ENCODE measurements at regions not wholly inside any gene's neighbourhood (a gene's known extent, or its start where the extent isn't known, plus 50 kb on each side); places are given as distances from the start of the nearest gene placed in this dataset.

GRCh38 chr13:106032441-106032840, 503.0 kb downstream of the EFNB2 start:
- Mint-ChIP-seq H3K36me3 (ENCODE audit: low read depth) (no peaks in the 10 kb centered on the region), H3K27me3 (ENCODE audit: low read depth) (peaks cover 4% of the 10 kb centered on the region)

DNA sequence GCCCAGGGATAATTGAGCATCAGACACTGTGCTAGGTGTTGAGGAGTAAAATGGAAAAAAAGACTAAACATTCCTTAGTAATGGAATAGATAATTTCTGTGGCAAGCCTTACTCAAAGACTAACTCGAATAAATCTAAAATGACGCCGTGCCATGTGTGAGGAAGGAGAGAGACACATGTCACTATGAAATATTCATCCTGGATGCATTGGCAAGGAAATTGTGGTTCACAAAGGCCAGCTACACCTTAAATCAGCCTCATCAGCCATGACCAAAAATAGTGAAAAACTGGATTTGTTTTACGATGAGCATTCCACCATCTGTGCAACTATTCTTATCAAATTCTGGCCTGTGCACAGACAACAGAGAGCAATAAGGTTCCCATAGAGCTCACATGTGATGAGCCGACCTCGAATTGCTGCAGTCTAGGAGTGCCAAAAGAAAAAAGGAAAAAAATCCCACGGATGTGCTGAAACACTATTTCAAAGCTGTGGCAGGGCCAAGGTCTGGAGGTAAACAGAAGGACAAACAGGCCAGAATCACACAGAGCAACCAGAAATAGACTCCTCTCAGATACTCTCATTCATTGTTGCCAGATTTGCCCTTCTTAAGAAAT, 505.7 kb downstream of the EFNB2 start:
- TF ChIP-seq CTCF (IDR thresholded peaks at IDR 0.05; ENCODE audit: unreplicated experiment in 3 of 3), result no peak
- H3K9me3 Mint-ChIP-seq, result peaks cover under 1% of the 10 kb centered on the region
- H3K36me3 Mint-ChIP-seq (ENCODE audit: low read depth), result no peaks in the 10 kb centered on the region
- H3K4me1 Mint-ChIP-seq, result peaks cover 42% of the 10 kb centered on the region
- no peak overlapping the region for H3K27ac Mint-ChIP-seq
- H3K4me3 Mint-ChIP-seq, result no peak overlapping the region
- H3K27me3 Mint-ChIP-seq (ENCODE audit: low read depth), result no peaks in the 10 kb centered on the region

More at GRCh38 chr13:106032441-106032840, 503.0 kb downstream of the EFNB2 start:
- no peak overlapping the region for H3K27ac Mint-ChIP-seq
- H3K9me3 Mint-ChIP-seq, result no peaks in the 10 kb centered on the region
- no peak for TF ChIP-seq CTCF (IDR thresholded peaks at IDR 0.05; ENCODE audit: unreplicated experiment in 3 of 3)
- peaks cover 42% of the 10 kb centered on the region for H3K4me1 Mint-ChIP-seq
- no peak overlapping the region for H3K4me3 Mint-ChIP-seq

DNA sequence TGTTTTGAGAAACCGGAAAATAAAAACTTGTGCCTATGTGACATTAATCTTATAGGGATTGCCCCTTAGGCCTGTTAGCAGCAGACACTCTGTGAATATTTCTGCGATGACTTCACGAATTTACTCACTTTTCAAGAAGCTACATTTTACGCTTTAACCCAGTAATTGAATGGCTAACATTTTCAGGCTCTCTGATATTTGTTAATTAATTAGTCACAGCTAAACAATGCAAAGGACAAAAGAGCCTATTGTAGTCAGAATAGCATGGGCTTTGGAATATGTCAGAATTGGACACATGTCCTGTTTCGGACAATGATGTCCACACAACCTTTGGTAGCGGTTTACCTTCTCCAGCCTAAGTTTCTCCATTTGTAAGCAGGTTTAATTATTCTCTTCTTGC, 506.6 kb downstream of the EFNB2 start:
- Mint-ChIP-seq H3K27ac (no peak overlapping the region), H3K4me3 (no peak overlapping the region), H3K4me1 (peaks cover 37% of the 10 kb centered on the region), H3K9me3 (peaks cover 5% of the 10 kb centered on the region), H3K27me3 (ENCODE audit: low read depth) (no peaks in the 10 kb centered on the region), H3K36me3 (ENCODE audit: low read depth) (no peaks in the 10 kb centered on the region)
- TF ChIP-seq CTCF (IDR thresholded peaks at IDR 0.05; ENCODE audit: unreplicated experiment in 3 of 3), result no peak

DNA sequence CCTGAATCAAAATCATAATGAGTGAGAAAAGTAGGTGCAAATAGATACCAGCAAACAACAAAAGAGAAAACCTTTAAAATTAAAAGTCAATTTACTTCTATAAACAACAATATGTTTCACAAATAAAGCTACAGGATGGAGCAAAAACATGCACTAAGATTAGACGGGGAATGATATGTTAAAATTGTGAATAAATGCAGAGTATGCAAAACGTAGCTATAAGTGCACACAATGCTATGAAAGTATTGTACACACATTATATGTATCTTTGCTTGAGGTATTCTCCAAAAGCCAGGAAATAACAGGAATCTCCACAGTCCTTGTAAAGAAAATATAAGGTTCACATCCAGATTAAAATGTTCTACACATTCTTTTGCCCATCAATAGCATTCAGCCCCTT, 523.9 kb downstream of the EFNB2 start:
- H3K36me3 Mint-ChIP-seq (ENCODE audit: low read depth), result no peaks in the 10 kb centered on the region
- H3K9me3 Mint-ChIP-seq, result no peaks in the 10 kb centered on the region
- H3K4me3 Mint-ChIP-seq, result no peak overlapping the region
- H3K27ac Mint-ChIP-seq, result no peak overlapping the region
- TF ChIP-seq CTCF (IDR thresholded peaks at IDR 0.05; ENCODE audit: unreplicated experiment in 3 of 3), result no peak
- no peaks in the 10 kb centered on the region for H3K4me1 Mint-ChIP-seq
- H3K27me3 Mint-ChIP-seq (ENCODE audit: low read depth), result peaks cover 4% of the 10 kb centered on the region

DNA sequence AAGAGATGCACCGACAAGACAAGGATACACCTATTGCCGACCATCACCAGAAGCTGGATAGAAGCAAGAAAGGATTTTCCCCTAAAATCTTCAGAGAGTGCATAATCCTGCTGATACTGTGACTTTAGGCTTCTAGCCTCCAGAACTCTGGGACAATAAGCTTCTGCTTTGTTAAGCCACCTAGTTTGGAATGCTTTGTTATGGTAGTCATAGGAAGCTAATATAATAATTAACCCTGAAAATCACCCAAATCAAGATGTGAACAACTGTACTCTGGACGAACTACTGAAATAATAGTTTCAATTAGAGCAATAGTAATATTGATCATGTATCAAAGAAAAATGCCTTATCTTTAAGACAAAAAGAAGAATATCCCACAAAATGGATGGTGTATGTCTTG, 524.6 kb downstream of the EFNB2 start:
- Mint-ChIP-seq H3K27ac (no peak overlapping the region), H3K4me1 (no peaks in the 10 kb centered on the region), H3K9me3 (no peaks in the 10 kb centered on the region), H3K36me3 (ENCODE audit: low read depth) (no peaks in the 10 kb centered on the region), H3K27me3 (ENCODE audit: low read depth) (peaks cover 4% of the 10 kb centered on the region), H3K4me3 (no peak overlapping the region)
- no peak for TF ChIP-seq CTCF (IDR thresholded peaks at IDR 0.05; ENCODE audit: unreplicated experiment in 3 of 3)

DNA sequence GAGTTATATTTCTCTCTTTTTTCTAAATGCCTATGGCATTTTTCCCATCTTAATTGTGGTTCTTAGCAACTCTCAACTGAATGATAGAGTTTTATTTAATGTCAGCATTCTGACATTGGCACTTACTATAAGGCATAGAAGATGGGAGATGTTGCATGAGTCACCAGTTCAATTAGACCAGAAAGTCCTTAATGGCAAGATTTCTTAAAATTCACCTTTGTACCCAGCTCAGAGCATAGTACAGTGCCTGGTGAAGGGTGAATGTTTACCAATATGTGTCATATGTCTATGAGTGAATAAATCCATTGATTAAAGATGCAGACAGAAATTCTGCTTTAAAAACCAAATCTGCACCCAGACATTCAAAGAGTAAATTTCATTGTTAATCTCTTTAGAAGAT, 526.9 kb downstream of the EFNB2 start:
- no peaks in the 10 kb centered on the region for H3K9me3 Mint-ChIP-seq
- no peaks in the 10 kb centered on the region for H3K36me3 Mint-ChIP-seq (ENCODE audit: low read depth)
- no peak for TF ChIP-seq CTCF (IDR thresholded peaks at IDR 0.05; ENCODE audit: unreplicated experiment in 3 of 3)
- H3K4me1 Mint-ChIP-seq, result no peaks in the 10 kb centered on the region
- no peak overlapping the region for H3K27ac Mint-ChIP-seq
- H3K4me3 Mint-ChIP-seq, result no peak overlapping the region
- peaks cover 4% of the 10 kb centered on the region for H3K27me3 Mint-ChIP-seq (ENCODE audit: low read depth)
